ENCODE measurements at regions not wholly inside any gene's neighbourhood (a gene's known extent, or its start where the extent isn't known, plus 50 kb on each side); places are given as distances from the start of the nearest gene placed in this dataset.

GRCh38 chr5:114116981-114117380 is 244.9 kb upstream of the KCNN2 start:
- H2AFZ ChIP-seq (ENCODE audit: low read depth, low read length, poor library complexity, severe bottlenecking), result no peak overlapping the region
- intact Hi-C loops (cut with micrococcal nuclease), result no loop called here
- no peaks in the 10 kb centered on the region; the same call in 1 of the 2 replicates for H4K20me1 ChIP-seq (ENCODE audit: insufficient read depth)
- no peak overlapping the region for H3K4me2 ChIP-seq (ENCODE audit: low read length)
- ChIA-PET POLR2A (no interaction called here), CTCF (no interaction called here), RAD21 (ENCODE audit: low non-redundant PET in 1 of 2, low total read pairs in 2 of 2, uncharacterized antibody in 2 of 2, unreplicated experiment in 2 of 2) (no interaction called here)
- ATAC-seq (no peak), DNase-seq (ENCODE audit: low read depth, low spot score) (no peak)
- H3K27ac ChIP-seq (ENCODE audit: low read depth, low read length), result no peak overlapping the region
- H3K36me3 ChIP-seq (ENCODE audit: control insufficient read depth in 1 of 2, insufficient read depth in 2 of 2, low read length in 2 of 2), result no peaks in the 10 kb centered on the region
- H3K27me3 ChIP-seq (ENCODE audit: insufficient read depth, low read length), result peaks cover 11% of the 10 kb centered on the region; the same call in 1 of the 2 replicates
- H3K9ac ChIP-seq (ENCODE audit: low read length), result no peak overlapping the region
- no peaks in the 10 kb centered on the region for H3K79me2 ChIP-seq (ENCODE audit: insufficient read depth, low read length)
- H3K4me3 ChIP-seq (replicated peaks in 1 of 2; ENCODE audit: low read depth in 1 of 2, low read length in 2 of 2), result no peak overlapping the region
- H3K9me2 ChIP-seq (ENCODE audit: insufficient read depth), result no peaks in the 10 kb centered on the region
- TF ChIP-seq SP1 (IDR thresholded peaks at IDR 0.05; ENCODE audit: low read depth) (no peak), ZBTB33 (IDR thresholded peaks at IDR 0.05; ENCODE audit: extremely low read depth, insufficient replicate concordance, low read length) (no peak), REST (IDR thresholded peaks at IDR 0.05; ENCODE audit: low read depth) (no peak), SIN3A (IDR thresholded peaks at IDR 0.05; ENCODE audit: low read depth) (no peak)
- no peaks in the 10 kb centered on the region for H3K4me1 ChIP-seq (ENCODE audit: control insufficient read depth in 1 of 2, insufficient read depth in 2 of 2, low read length in 2 of 2)
- BruUV-seq (replicated peaks), result no TSS peak
- H3K9me3 ChIP-seq (ENCODE audit: control insufficient read depth in 1 of 2, insufficient read depth in 1 of 2, low read depth in 1 of 2, low read length in 2 of 2), result no peaks in the 10 kb centered on the region
